Chondrocyte (in vitro differentiated cells): ENCODE measurements at regions not wholly inside any gene's neighbourhood (a gene's known extent, or its start where the extent isn't known, plus 50 kb on each side); places are given as distances from the start of the nearest gene placed in this dataset.

Source experiments
- DNase-seq: peaks from one replicate; pipeline ENCODE4 v3.0.0; 2021; ENCODE audit warnings: mixed read lengths, low spot score
- H3K27ac Mint-ChIP-seq: one replicate; pipeline ENCODE4 v1.8.0; 2021; ENCODE audit warnings: mild to moderate bottlenecking, moderate library complexity, mixed read lengths; ENCODE audit not compliant: unreplicated experiment
- H3K27me3 Mint-ChIP-seq: 2 replicates; pipeline ENCODE4 v1.8.0; 2021; ENCODE audit warnings: low read depth, mixed read lengths
- H3K36me3 Mint-ChIP-seq: 2 replicates; pipeline ENCODE4 v1.8.0; 2021; ENCODE audit warnings: low read depth, mixed read lengths
- H3K4me1 Mint-ChIP-seq: 2 replicates; pipeline ENCODE4 v1.8.0; 2021; ENCODE audit warnings: low read depth, mild to moderate bottlenecking, mixed read lengths
- H3K4me3 Mint-ChIP-seq: one replicate; pipeline ENCODE4 v1.8.0; 2021; ENCODE audit warnings: mild to moderate bottlenecking, moderate library complexity, mixed read lengths; ENCODE audit not compliant: unreplicated experiment
- H3K9me3 Mint-ChIP-seq: 2 replicates; pipeline ENCODE4 v1.8.0; 2021; ENCODE audit warnings: low read depth, mixed read lengths
- TF ChIP-seq, protein P1 (sequence below): fragments of 200-600 bp; sonication (generic); IDR thresholded peaks from 2 replicates; pipeline ENCODE4 v1.5.0; 2021; ENCODE audit warnings: antibody characterized with exemption, mild to moderate bottlenecking, moderate library complexity

DNA sequence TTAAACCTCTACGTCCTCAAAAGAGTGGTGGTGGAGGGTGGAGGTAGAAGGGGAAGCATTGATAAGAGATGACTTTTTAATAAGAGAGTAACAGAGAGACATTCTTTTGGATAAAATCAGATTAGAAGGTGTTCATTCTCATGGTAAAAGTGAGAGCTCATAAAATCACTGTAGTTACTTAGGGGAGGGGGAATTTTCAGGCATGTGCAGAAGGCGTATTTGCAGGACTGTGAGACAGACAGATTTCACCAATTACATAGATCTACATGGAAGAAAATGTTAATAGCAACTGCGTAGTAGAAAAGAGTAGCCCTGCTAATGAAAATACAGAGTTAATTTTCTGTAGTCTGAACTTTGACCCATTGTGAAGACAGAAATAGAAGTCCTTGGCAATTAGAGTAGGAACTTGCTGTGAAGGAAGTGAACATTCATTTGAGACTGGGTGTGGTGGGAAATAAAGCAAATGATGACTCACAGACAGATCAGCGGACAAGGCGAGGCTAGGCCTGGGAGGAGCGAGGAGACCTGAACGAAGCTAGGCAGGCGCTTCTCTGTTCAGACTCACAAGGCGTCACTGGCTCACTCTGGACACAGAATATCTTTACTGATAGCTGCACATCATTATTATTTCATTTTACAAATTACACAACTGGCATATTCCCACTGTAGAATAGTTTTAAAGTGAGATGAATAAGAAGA, 57.2 kb upstream of the FAM9C start:
- no peak overlapping the region for H3K4me3 Mint-ChIP-seq
- peak overlapping the region; percentile 87 for H3K27ac Mint-ChIP-seq
- peaks cover 55% of the 10 kb centered on the region for H3K4me1 Mint-ChIP-seq
- TF ChIP-seq, protein P1, sequence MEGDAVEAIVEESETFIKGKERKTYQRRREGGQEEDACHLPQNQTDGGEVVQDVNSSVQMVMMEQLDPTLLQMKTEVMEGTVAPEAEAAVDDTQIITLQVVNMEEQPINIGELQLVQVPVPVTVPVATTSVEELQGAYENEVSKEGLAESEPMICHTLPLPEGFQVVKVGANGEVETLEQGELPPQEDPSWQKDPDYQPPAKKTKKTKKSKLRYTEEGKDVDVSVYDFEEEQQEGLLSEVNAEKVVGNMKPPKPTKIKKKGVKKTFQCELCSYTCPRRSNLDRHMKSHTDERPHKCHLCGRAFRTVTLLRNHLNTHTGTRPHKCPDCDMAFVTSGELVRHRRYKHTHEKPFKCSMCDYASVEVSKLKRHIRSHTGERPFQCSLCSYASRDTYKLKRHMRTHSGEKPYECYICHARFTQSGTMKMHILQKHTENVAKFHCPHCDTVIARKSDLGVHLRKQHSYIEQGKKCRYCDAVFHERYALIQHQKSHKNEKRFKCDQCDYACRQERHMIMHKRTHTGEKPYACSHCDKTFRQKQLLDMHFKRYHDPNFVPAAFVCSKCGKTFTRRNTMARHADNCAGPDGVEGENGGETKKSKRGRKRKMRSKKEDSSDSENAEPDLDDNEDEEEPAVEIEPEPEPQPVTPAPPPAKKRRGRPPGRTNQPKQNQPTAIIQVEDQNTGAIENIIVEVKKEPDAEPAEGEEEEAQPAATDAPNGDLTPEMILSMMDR = no peak
- peaks cover 8% of the 10 kb centered on the region for H3K9me3 Mint-ChIP-seq
- DNase-seq = no peak
- H3K27me3 Mint-ChIP-seq = no peaks in the 10 kb centered on the region
- no peaks in the 10 kb centered on the region for H3K36me3 Mint-ChIP-seq

- peak overlapping the region; percentile 25 for H3K27ac Mint-ChIP-seq
- TF ChIP-seq, protein P1 = no peak
- DNase-seq = no peak
- peaks cover 72% of the 10 kb centered on the region for H3K4me1 Mint-ChIP-seq
- H3K36me3 Mint-ChIP-seq = no peaks in the 10 kb centered on the region
- H3K27me3 Mint-ChIP-seq = no peaks in the 10 kb centered on the region
- peaks cover 2% of the 10 kb centered on the region for H3K9me3 Mint-ChIP-seq
- H3K4me3 Mint-ChIP-seq = no peak overlapping the region
Observed at GRCh38 chrX:13099121-13099520, 54.7 kb upstream of the FAM9C start.

- TF ChIP-seq, protein P1 = no peak
- no peak overlapping the region for H3K27ac Mint-ChIP-seq
- no peaks in the 10 kb centered on the region for H3K27me3 Mint-ChIP-seq
Observed at GRCh38 chrX:13096728-13097127, 52.3 kb upstream of the FAM9C start.

GRCh38 chrX:13094828-13095341, 50.5 kb upstream of the FAM9C start:
- TF ChIP-seq, protein P1 = no peak
- H3K36me3 Mint-ChIP-seq = peaks cover 1% of the 10 kb centered on the region
- H3K27ac Mint-ChIP-seq = peak overlapping the region; percentile 88
- no peak for DNase-seq
- H3K4me1 Mint-ChIP-seq = peaks cover 60% of the 10 kb centered on the region
- no peak overlapping the region for H3K4me3 Mint-ChIP-seq
- H3K9me3 Mint-ChIP-seq = peaks cover 6% of the 10 kb centered on the region
- no peaks in the 10 kb centered on the region for H3K27me3 Mint-ChIP-seq

More at GRCh38 chrX:13096728-13097127, 52.3 kb upstream of the FAM9C start:
- H3K36me3 Mint-ChIP-seq = peaks cover 1% of the 10 kb centered on the region
- H3K9me3 Mint-ChIP-seq = peaks cover 6% of the 10 kb centered on the region
- DNase-seq = no peak
- H3K4me1 Mint-ChIP-seq = peaks cover 71% of the 10 kb centered on the region
- H3K4me3 Mint-ChIP-seq = no peak overlapping the region

DNA sequence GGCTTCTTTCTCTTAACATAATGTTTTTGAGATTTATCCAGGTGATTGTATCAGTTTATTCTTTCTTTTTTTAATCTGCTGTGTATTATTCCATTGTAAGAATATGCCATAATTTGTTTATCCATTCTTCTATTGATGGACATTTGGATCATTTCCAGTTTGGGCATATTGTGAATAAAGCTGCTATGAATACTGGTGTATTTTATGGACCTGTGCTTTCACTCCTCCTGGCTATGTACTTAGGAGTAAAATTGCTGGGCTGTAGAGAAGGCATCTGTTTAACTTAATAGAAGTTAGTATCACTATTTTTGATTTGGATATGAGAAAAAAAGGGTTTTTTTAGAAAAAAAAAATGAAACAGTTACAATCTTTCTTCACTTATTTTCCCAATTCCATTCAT, 50.0 kb upstream of the FAM9C start:
- Mint-ChIP-seq H3K4me1 (peaks cover 55% of the 10 kb centered on the region), H3K36me3 (peaks cover 1% of the 10 kb centered on the region), H3K9me3 (peaks cover 6% of the 10 kb centered on the region), H3K27ac (peak overlapping the region; percentile 88), H3K4me3 (no peak overlapping the region), H3K27me3 (no peaks in the 10 kb centered on the region)
- TF ChIP-seq, protein P1 = no peak
- DNase-seq = no peak
